GM19239 (cell line): ENCODE measurements at regions not wholly inside any gene's neighbourhood (a gene's known extent, or its start where the extent isn't known, plus 50 kb on each side); places are given as distances from the start of the nearest gene placed in this dataset.
"Not testable (repeated sequence)": the region's sequence is repeated elsewhere in the genome, so short reads cannot be mapped to it uniquely, and the experiment has no call there.

ENCODE experiments used
- DNase-seq: peaks from one replicate; pipeline ENCODE4 v3.0.0; 2011; ENCODE audit warnings: low spot score; ENCODE audit not compliant: insufficient read length
- FAIRE-seq: peaks from 2 replicates; lab custom pipeline; 2011; peaks lifted over from hg19 to GRCh38; lab: Jason Lieb, UNC

- not testable (repeated sequence) for FAIRE-seq, DNase-seq
These were observed 177.4 kb downstream of the NPIPA8 start for GRCh38 chr16:18159185-18159584.

DNA sequence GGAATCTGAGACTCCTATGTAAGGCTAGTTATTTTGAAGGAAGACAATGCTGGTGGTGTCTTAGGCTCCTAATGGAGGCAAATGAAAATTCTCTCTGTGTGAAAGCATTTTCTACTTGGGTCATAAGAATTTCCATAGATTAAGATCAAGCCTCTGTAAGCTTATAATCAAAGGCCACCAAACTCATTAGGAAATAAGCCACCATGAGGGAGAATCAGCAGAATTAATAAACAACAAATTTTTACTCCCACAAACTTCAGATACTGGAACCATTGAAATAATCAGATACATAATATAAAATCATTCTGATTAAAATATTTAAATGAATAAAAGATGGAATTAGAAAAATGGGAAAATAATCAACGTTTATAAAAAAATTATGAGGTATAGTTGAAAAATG, 178.7 kb downstream of the NPIPA8 start:
- FAIRE-seq, DNase-seq: not testable (repeated sequence)

- FAIRE-seq, DNase-seq: not testable (repeated sequence)
These were observed 183.7 kb downstream of the NPIPA8 start for GRCh38 chr16:18152832-18153231.

- not testable (repeated sequence) for FAIRE-seq, DNase-seq
These were observed 188.4 kb downstream of the NPIPA8 start for GRCh38 chr16:18148132-18148531.

DNA sequence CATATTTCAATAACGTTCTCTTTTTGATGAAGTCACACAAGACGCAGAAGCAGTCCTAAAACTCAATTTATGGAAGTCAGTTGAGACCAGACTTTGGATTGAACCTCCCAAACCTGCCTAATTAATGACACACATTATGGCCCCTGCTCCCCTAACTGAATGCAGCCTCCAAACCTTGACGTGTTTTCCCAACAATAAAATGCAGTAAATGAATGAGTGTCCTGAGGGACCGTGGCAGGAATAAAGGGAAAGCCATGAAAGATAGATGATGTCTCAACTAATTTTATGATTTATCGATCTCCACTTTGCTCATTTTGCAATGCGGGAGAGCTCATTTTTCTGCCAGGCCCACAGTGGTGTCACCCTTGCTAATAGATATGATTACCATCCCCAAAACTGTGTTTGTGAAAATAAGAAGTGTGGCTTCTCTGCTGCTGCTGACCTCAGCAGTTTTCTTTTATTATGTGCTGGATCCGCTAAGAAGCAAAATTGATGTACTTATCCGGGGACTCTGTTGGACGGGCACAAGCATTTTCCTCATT, 189.9 kb downstream of the NPIPA8 start:
- not testable (repeated sequence) for FAIRE-seq, DNase-seq

GRCh38 chr16:18142066-18142465, 194.5 kb downstream of the NPIPA8 start:
- DNase-seq, FAIRE-seq: not testable (repeated sequence)

DNA sequence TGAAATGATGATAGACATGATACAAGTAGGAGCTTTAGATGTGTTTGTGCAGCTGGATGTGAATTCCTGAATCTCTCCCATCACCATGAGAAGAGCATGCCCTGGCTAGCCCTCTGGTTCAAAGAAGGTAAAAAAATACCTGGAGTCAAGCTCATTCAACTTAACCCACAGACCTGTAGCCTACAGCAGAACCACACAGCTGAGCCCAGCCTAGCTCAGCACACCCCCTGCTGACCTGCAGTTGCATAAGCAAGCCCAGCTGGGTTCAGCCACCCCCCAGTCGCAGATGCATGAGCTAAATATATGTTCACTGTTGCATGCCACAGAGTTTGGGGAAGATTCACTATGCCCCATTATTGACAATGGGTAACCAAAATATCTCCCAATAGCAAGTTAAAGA, 200.2 kb downstream of the NPIPA8 start:
- FAIRE-seq = not testable (repeated sequence)

DNA sequence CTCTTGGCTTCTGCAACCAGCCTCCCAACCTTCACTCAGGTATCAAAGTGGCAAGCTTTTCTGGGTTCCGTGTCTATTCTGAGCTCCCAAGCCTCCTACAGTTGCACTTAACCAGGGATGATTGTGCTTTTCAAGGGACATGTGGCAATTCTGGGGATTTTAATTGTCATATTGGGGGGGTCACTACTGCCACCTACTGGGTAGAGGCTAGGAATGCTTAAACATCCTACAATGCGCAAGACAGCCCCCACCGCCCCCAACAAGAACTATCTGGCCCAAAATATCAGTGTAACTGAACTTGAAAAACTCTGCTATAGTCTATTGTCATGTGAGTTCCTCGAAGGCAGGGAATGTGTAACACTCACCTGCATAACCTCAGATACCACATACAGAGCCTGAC, 201.5 kb downstream of the NPIPA8 start:
- not testable (repeated sequence) for DNase-seq
- peak; percentile 77 for FAIRE-seq

More for the DNA sequence above, 200.2 kb downstream of the NPIPA8 start:
- not testable (repeated sequence) for DNase-seq

GRCh38 chr16:18131587-18131986, 204.9 kb downstream of the NPIPA8 start:
- peak; percentile 44 for FAIRE-seq
- not testable (repeated sequence) for DNase-seq

DNA sequence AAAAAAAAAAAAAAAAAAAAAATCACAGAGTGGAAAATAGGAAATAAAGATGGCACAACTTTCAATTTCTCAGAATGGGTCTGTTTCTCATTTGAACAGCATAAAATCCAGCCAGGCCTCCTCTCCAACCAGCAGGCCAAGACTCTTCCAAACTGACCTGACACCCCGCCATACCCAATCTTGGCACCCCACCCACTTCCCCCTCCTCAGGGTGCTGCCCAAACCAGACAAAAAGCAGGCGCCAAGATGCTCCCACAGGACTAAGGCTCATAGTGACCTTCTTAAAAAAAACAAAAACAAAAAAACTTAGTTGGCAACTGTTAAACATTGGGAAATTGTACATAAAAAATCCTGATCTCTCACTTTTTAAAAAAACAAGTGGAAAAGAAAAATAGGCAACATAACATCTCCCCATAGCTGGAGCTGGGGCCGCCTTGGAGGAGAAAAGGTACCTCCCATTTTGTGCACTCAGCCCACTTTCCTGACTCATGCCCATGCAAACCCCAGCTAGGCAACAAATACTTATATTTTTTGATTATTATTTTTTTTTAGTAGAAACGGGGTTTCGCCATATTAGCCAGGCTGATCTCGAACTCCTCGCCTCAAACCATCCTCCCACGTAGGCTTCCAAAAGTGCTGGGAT, 205.9 kb downstream of the NPIPA8 start:
- not testable (repeated sequence) for DNase-seq

DNA sequence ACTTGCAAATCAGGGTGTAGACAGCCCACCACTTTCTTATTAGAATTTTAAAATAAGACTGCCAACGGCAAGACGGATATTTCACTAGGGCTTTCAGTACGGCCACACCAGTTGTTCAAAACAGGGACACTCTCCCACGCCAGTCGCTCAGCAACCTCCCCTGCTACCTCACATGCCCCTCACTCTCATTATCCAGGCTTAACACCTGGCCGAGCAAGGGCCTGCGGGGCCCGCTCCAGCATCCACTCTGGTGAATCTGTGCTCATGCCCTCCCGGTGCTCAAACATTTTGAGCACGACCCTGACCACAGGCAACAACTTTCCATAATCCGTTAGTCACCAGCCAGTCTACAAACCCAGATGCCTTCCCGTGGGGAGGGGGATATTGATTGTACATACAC, 209.5 kb downstream of the NPIPA8 start:
- FAIRE-seq, DNase-seq: not testable (repeated sequence)

More for the DNA sequence above, 205.9 kb downstream of the NPIPA8 start:
- not testable (repeated sequence) for FAIRE-seq

- not testable (repeated sequence) for DNase-seq, FAIRE-seq
These were observed 217.4 kb downstream of the NPIPA8 start for GRCh38 chr16:18119092-18119491.

DNA sequence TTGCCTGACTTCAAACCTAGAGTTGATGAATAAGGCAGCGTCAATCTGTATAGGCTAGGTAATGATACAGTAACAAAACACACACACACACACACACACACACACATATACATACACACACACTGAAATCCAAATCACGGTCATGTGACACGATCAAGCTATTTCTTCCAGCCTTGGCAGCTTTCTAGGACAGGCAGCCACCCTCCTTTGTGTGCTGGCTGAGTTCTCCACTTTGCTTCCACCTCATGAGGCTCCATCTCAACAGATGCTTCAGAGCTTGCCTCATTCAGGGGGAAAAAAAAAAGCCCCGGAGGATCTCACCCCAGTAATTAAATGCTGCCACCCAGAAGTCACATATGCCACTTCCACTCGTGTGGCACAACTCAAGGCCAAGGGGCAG, 217.9 kb downstream of the NPIPA8 start:
- FAIRE-seq, DNase-seq: not testable (repeated sequence)

- DNase-seq, FAIRE-seq: not testable (repeated sequence)
These were observed 218.5 kb downstream of the NPIPA8 start for GRCh38 chr16:18118071-18118470.

DNA sequence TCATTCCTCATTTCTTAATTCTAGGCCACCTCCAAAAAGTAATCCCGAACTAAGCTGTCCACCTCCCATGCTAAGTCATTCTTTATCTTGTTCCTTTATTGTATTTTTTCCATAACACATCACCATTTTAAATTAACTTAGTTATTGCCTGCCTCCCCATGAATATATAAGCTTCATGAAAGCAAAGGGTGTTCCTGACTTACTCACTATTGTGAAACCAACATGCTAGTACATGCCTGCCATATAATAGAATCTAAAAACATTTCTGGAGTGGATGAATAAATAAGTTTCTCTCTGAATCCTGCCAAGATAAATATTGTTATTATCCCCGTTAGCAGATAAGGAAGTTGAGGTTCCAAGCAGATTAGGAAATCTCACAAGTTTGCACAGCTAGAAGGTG, 232.1 kb downstream of the NPIPA8 start:
- FAIRE-seq, DNase-seq: not testable (repeated sequence)

DNA sequence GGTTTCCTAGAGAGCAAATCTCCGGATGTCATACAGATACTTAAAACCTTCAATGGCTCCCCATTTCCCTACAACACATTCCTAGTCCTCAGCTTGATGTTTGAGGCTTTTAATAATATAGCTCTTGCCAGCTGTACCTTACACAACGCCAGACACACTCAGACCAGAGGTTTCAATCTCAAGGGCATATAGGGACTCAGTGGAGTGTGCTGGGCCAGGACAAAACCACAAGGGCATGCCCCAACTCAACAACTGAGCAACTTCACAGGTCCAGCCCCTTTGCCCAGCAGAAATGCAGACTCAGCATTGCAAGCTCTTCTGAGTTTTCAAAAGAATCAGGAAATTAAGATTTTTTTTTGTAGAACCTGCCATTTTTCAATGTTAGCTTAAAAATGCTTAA, 235.5 kb downstream of the NPIPA8 start:
- not testable (repeated sequence) for FAIRE-seq, DNase-seq

DNA sequence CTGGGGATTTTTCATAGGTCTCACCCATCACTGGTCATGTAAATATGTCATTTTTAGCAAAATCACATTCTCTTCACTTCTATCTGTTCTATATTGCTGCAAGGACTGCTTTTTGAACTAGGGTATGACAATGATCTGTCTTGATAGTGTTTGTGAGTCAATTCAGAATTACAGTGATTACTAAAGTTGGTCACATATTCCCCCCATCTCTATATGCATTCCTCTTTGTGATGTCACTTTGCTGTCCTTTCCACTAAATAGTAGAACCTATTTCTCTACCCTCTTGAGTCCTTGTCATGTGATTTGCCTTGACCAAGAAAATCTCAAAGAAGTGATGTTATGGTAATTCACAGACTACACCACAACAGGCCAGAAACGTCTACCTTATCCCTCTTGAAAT, 243.9 kb downstream of the NPIPA8 start:
- DNase-seq, FAIRE-seq: not testable (repeated sequence)

- not testable (repeated sequence) for DNase-seq, FAIRE-seq
These were observed 255.7 kb downstream of the NPIPA8 start for GRCh38 chr16:18080658-18081363.

GRCh38 chr16:18077910-18078309, 258.6 kb downstream of the NPIPA8 start:
- DNase-seq, FAIRE-seq: not testable (repeated sequence)

DNA sequence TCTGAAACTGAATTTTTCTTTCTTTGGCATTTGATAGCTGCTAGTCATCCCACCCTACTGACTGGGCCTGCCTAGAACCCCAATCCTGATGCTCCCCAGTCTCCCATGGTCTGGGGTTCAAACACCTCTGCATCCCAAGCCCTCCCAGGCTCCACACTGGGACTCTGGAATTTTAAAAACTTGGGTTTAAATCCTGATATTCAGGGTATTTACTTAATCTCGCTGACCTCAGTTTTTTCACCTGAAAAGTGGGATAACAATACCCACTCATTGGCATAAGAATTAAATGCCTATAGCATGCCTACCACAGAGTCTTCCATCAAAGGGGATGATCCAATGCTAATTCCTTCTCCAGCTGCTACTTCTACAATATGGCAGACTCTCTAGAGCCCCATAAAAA, 264.4 kb downstream of the NPIPA8 start:
- FAIRE-seq = no peak
- no peak for DNase-seq

GRCh38 chr16:18069683-18070082, 266.9 kb downstream of the NPIPA8 start:
- FAIRE-seq (no peak), DNase-seq (no peak)
